HS-27A (cell line): ENCODE measurements at regions not wholly inside any gene's neighbourhood (a gene's known extent, or its start where the extent isn't known, plus 50 kb on each side); places are given as distances from the start of the nearest gene placed in this dataset.
"Not testable (repeated sequence)": the region's sequence is repeated elsewhere in the genome, so short reads cannot be mapped to it uniquely, and the experiment has no call there.

Experiments used
- DNase-seq: peaks from one replicate; pipeline ENCODE4 v3.0.0-alpha.2; 2012; ENCODE audit warnings: low read depth, missing footprints

- DNase-seq: no peak
Measured at GRCh38 chr12:113568021-113568420, 96.3 kb upstream of the LHX5 start.

- no peak for DNase-seq
Measured at GRCh38 chr12:113565368-113565767, 93.7 kb upstream of the LHX5 start.

DNA sequence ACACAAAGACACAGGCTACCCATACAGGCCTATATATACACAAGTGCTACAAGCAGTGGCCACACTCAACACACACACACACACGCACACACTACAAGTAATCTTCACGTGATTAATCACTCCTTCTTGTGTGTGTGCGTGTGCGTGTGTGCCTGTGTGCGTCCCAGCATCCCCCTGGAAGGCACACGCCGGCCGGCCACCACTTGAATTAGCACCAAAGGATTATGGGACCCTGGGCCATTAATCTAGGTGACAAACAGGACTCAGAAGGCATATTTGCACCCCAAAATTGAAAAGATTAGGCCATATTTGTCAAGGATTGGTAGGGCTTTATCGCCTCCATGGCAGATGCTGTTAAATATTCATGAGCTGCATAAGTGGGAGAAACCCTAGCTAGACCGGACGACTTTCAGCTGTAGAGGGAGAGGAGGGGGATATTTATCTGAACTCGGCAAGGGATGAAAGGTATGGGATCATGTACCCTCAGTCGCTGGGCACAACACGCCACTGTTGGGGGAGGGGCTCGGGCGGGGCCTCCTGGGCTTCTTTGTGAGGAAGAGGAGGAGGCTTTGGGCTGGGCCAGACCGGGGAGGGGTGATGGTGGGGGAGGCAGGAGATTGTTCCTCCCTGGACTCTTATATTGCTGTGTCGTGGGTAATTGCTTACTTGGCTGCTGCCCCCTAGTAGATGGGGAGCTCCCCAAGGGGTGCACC is 89.6 kb upstream of the LHX5 start:
- no peak for DNase-seq

GRCh38 chr12:113559466-113559865 is 87.8 kb upstream of the LHX5 start:
- DNase-seq: no peak

DNA sequence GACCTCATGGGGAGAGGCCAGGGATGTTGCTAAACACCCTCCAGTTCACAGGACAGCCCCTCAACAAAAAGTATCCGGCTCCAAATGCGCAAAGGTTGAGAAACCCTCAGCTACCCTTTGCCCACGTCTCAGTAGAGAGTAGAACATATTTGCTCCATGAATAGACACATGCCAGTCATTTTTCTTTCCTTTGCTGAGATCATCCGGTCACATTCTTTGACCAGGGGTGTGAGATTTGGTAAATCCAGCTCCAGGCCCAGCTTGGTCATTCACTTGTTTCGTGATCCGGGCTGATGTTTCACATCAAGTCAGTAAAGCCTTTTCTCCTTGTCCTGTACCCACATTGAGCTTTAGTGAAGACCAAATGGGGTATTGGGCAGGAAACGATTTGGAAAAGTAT is 83.6 kb upstream of the LHX5 start:
- DNase-seq: peak; percentile 84

DNA sequence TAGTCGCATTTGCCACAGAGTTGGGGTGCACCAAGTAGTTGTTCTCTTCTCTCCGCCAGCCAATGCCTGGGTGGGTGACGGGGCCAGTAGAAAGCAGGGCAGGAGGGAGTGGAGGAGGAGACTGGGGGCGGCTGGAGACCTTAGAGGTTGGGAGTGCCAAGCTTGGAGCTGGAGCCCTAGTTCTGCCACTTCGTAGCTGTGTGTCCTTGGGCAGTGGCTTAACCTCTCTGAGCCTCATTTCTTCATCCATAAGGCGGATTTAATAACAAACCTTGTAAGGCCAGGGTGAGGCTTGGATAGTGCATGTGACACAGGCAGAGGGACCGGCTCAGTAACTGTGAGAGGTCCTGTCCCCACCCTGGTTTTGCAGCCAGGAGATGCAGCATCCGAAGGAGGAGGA is 81.1 kb upstream of the LHX5 start:
- DNase-seq: no peak

DNA sequence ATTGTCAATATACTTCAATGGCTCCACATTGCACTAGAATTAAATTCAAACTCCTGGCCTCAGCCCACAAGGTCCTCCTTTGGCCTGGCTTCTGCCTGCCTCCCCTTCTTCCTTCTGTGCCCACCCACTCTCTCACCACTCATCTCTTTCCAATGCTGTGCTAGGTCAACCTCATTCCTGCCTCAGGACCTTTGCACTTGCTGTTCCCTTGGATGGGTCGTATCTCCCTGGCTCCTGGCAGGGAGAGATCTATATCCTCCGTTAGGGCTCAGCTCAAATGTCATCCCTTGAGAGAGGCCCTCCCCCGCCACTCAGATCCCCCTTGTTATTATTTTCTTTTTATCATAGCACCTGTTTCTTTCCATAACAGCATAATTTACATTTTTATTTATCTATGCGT is 79.9 kb upstream of the LHX5 start:
- no peak for DNase-seq

DNA sequence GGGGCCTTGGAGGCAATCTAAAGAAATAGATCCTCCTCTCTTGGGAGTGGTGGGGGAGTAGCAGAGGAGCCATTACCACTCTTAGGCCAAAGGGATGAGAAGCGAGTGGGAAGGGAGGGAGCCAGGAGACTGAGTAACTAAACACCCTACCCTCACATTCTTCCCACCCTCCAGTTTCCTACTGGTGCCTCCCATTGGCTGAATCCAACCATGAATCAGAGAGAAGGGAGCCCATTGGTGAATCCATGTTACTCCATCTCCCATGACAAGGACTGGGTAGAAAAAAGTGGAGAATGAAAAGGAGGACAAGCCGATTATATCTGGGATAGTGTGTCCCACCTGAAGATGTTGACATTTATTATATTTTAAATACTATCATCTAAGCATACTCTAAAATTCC is 76.8 kb upstream of the LHX5 start:
- DNase-seq: no peak

DNA sequence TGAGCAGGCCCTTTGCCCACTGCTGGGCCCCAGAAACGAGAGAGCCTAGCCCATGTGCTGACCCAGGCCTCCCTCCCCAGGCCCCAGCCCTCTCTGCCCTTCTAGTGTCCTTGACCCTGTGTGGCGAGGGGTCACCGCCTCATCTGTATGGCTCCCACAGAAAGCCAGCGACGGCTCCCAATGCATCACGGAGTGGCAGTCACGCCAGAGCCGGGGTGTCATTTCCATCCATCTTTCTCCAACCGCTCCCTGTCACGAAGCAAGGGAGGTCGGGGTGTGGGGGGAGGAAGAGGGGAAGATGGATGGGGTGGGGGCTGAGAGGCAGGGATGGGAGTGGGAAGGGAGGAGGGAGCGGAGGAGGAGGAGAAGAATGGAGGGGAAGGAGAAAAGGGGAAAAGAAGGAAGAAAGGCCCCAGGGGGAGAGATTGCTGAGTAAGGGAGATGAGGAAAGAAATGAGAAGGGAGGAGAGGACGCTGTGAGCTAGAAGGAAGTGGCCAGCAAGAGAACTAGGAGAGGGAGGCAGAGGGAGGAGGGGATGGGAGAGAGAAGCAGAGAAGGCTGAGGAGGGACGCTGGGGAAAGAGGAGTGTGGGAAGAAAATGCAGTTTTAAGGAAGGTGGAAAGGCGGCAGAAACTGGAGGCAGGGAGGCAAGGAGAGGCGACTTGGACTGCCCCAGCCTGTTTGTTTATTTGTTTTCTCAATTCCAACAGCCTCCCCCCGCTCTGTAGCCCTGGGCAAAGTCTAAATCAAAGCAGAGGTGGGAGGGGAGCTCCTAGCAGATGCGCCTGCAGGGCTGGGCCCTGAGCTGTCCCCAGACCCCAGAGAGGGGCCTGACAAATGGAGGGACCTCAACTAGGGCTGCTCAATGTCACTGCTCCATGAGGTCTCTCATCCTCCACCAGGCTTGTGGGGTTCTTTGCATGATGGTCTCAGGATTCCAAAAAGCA is 75.5 kb upstream of the LHX5 start:
- no peak for DNase-seq

DNA sequence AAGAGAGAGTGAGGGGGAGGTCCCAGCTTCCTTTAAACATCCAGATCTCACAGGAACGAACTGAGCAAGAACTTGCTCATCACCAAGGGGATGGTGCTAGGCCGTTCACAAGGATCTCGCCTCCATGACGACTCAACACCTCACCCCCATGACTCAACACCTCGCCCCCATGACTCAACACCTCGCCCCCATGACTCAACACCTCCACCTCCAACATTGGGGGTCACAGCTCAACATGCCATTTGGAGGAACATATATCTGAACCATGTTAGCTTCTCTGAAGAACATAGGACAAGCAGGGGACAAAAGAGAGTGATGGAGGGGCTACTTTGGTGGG is 66.0 kb upstream of the LHX5 start:
- DNase-seq: peak; percentile 14

DNA sequence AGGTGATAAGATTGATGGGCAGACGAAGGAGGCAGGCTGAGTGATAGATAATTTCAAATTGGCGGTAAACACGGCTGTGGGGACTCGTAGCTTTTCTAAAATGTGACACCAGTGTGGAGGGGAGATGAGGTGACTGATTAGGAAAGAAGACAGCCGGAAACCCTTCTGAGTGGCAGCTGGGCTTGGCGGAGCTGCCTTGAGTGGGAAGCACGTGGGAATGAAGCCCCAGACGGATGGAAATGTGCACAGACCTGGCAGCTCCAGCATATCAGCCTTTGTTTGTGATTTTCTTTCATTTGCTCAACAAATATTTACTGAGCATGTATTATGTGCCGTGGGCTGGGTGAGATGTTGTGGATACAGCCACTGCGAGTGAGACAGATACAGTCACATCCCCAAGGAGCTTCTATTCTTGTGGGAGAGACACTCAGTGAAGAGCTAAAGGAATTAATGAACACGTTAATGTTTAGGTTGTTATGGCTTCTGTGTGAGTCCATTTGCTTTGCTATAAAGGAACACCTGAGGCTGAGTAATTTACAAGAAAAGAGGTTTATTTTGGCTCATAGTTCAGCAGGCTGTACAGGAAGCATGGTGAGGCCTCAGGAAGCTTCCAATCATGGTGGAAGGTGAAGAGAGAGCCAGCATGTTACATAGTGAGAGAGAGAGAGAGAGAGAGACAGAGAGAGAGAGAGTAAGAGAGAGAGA is 65.5 kb upstream of the LHX5 start:
- no peak for DNase-seq

DNA sequence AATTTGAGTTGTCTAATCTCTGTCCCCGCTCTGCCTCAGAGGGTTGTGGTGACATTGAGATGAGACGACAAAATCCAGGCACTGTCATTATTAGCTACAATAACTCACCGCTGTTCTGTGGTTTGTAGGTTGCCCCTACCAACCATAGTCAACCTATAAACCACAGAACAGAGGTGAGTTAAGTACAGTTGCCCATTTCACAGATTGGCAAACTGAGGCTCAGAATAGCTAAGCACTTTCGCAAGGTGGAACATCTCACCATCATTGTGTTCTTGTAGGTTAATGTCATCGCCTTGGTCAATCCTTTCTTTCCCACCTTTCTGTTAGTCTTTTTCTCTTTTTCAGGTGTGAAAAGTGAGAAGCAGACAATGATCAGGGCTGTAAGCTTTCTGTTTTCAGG is 63.4 kb upstream of the LHX5 start:
- no peak for DNase-seq

GRCh38 chr12:113534555-113534954 is 62.9 kb upstream of the LHX5 start:
- no peak for DNase-seq

- DNase-seq: no peak
Measured at GRCh38 chr12:113533842-113534375, 62.2 kb upstream of the LHX5 start.

- DNase-seq: no peak
Measured at GRCh38 chr12:113532292-113532691, 60.6 kb upstream of the LHX5 start.

GRCh38 chr12:113531073-113531472 is 59.4 kb upstream of the LHX5 start:
- not testable (repeated sequence) for DNase-seq

GRCh38 chr12:113528606-113529293 is 57.1 kb upstream of the LHX5 start:
- DNase-seq: no peak

- DNase-seq: no peak
Measured at GRCh38 chr12:113525066-113525465, 53.4 kb upstream of the LHX5 start.

DNA sequence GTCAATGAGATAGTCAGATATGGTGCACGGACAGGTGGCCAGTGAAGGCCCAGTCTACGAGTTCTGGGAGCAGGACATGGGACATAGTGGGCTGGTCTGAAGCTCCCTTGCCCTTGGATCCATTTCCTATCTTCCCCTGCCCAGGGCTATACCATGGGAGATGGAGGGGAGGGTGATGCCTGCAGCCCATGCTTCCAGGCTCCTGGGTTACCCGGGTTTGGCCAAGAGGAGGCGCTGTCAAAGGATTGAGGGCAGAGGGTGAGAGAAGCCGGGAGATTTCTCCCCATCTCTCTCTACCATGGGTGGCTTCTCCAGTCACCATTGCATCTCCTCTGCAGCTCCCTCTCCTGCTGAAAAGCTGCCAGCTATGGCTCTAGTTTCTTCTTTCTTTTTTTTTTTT is 52.8 kb upstream of the LHX5 start:
- no peak for DNase-seq

- no peak for DNase-seq
Measured at GRCh38 chr12:113521708-113522107, 50.0 kb upstream of the LHX5 start.
